ENCODE measurements at regions not wholly inside any gene's neighbourhood (a gene's known extent, or its start where the extent isn't known, plus 50 kb on each side); places are given as distances from the start of the nearest gene placed in this dataset.

DNA sequence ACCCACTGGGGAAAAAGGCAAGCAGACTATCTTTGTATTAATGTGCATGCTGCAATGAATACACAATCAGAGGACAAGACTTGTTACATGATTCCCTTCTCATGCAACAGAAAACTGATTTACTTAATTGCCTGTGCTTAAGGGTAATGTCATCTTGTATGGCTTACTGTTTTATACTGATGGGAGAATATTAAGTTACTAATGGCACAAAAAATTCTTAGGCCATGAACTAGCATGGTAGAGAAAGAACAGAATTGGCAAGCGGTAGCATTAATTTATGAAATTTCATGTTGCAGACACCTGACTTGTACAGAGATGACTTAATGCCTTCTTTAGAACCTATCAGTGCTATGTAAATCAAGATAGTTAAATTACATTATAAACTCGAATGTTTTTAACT is 282.3 kb downstream of the CNTN3 start:
- POLR2A ChIA-PET, result no interaction called here
- CTCF ChIA-PET, result no interaction called here
- TF ChIP-seq, protein P1, sequence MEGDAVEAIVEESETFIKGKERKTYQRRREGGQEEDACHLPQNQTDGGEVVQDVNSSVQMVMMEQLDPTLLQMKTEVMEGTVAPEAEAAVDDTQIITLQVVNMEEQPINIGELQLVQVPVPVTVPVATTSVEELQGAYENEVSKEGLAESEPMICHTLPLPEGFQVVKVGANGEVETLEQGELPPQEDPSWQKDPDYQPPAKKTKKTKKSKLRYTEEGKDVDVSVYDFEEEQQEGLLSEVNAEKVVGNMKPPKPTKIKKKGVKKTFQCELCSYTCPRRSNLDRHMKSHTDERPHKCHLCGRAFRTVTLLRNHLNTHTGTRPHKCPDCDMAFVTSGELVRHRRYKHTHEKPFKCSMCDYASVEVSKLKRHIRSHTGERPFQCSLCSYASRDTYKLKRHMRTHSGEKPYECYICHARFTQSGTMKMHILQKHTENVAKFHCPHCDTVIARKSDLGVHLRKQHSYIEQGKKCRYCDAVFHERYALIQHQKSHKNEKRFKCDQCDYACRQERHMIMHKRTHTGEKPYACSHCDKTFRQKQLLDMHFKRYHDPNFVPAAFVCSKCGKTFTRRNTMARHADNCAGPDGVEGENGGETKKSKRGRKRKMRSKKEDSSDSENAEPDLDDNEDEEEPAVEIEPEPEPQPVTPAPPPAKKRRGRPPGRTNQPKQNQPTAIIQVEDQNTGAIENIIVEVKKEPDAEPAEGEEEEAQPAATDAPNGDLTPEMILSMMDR (IDR thresholded peaks at IDR 0.05; ENCODE audit: control extremely low read depth, extremely low read depth, low read depth, missing control alignments), result no peak

DNA sequence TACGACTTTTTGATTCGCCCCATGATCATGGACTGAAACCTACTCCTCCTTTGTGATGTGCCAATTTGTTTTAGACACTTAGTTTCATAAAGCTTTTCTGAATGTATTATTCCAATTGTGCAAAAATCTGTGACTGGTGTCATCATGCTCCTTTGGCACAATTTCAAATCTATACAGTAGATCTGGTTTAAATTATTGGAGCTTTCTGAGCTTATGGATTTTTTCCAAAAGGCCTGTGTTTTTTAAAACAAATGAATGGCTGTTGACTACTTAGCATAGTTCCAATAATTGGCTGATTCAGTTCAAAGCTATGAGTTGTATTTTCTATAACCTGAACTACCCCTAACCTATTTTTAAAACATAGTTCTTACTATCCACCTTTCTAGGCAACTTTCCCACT is 282.7 kb downstream of the CNTN3 start:
- POLR2A ChIA-PET, result no interaction called here
- no peak for DNase-seq (ENCODE audit: extremely low spot score)
- TF ChIP-seq, protein P1 (IDR thresholded peaks at IDR 0.05; ENCODE audit: control extremely low read depth, extremely low read depth, low read depth, missing control alignments), result no peak
- CTCF ChIA-PET, result no interaction called here

More for the DNA sequence above, 282.3 kb downstream of the CNTN3 start:
- no peak for DNase-seq (ENCODE audit: extremely low spot score)

GRCh38 chr3:74329096-74329495 is 285.4 kb downstream of the CNTN3 start:
- CTCF ChIA-PET, result interaction anchor here (0.8 to 1.2 kb wide), 2 partner anchors 11 to 49 kb away, joined by 3 read pairs; no protein-coding TSS in a partner anchor
- POLR2A ChIA-PET, result no interaction called here
- TF ChIP-seq, protein P1 (IDR thresholded peaks at IDR 0.05; ENCODE audit: control extremely low read depth, extremely low read depth, low read depth, missing control alignments), result no peak
- DNase-seq (ENCODE audit: extremely low spot score), result no peak

DNA sequence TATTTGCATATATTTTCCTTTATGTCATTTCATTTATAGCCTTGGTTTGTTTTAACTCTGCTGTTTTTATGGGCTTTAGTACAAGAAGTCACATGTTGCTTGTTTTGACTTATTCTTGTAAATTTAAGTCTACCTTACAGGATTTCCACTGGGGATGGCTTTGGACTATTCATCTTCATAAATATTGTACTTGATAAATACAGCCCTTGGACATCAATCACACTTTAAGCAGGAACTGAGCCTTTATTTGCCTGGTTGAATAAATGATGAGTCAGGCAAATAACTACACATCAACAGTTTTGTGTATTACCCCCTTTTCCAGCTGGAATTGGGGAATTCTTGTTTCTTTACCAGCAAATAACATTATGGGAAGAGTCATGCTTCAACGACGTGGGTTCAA is 286.0 kb downstream of the CNTN3 start:
- TF ChIP-seq, protein P1 (IDR thresholded peaks at IDR 0.05; ENCODE audit: control extremely low read depth, extremely low read depth, low read depth, missing control alignments), result no peak
- ChIA-PET CTCF (interaction anchor here (1.2 kb wide), 1 partner anchor 12 kb away, joined by 3 read pairs; no protein-coding TSS in a partner anchor), POLR2A (no interaction called here)
- no peak for DNase-seq (ENCODE audit: extremely low spot score)

DNA sequence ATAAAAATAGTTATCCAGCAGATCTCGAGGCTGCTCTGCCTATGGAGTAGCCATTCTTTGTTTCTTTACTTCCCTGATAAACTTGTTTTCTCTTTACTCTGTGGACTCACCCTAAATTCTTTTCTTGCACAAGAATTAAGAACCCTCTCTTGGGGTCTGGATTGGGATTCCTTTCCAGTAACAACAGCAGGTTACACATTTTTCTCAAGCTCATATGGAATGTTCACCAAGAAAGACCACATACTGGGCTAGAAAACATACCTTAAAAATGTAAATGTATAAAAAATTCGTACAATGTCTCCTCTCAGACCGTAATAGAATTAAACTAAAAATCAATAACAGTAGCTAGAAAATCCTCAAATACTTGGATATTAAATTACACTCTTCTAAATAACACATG is 299.2 kb downstream of the CNTN3 start:
- POLR2A ChIA-PET, result no interaction called here
- CTCF ChIA-PET, result no interaction called here
- DNase-seq (ENCODE audit: extremely low spot score), result no peak
- TF ChIP-seq, protein P1 (IDR thresholded peaks at IDR 0.05; ENCODE audit: control extremely low read depth, extremely low read depth, low read depth, missing control alignments), result no peak

GRCh38 chr3:74314696-74315095 is 299.8 kb downstream of the CNTN3 start:
- TF ChIP-seq, protein P1 (IDR thresholded peaks at IDR 0.05; ENCODE audit: control extremely low read depth, extremely low read depth, low read depth, missing control alignments), result no peak
- POLR2A ChIA-PET, result no interaction called here
- DNase-seq (ENCODE audit: extremely low spot score), result no peak
- CTCF ChIA-PET, result interaction anchor here (1.3 kb wide), 1 partner anchor 33 kb away, joined by 3 read pairs; no protein-coding TSS in a partner anchor

- ChIA-PET POLR2A (no interaction called here), CTCF (no interaction called here)
- no peak for DNase-seq (ENCODE audit: extremely low spot score)
- TF ChIP-seq, protein P1 (IDR thresholded peaks at IDR 0.05; ENCODE audit: control extremely low read depth, extremely low read depth, low read depth, missing control alignments), result no peak
These were observed 304.7 kb downstream of the CNTN3 start for GRCh38 chr3:74309716-74310115.

Data from GM10248 (cell line).